GM12864 (cell line): ENCODE measurements at regions not wholly inside any gene's neighbourhood (a gene's known extent, or its start where the extent isn't known, plus 50 kb on each side); places are given as distances from the start of the nearest gene placed in this dataset.
"Not testable (repeated sequence)": the region's sequence is repeated elsewhere in the genome, so short reads cannot be mapped to it uniquely, and the experiment has no call there.

Source experiments
- DNase-seq: peaks from one replicate; pipeline ENCODE4 v3.0.0-alpha.2; 2011; ENCODE audit warnings: low read depth
- H3K4me3 ChIP-seq: 2 replicates; pipeline ENCODE4 v1.5.1; 2011; ENCODE audit warnings: mild to moderate bottlenecking, low read depth, low read length, control low read depth
- CTCF ChIP-seq: IDR thresholded peaks from 2 replicates; pipeline ENCODE4 v1.5.1; 2011; ENCODE audit warnings: low read depth, mild to moderate bottlenecking, moderate library complexity, low read length, control low read depth, inconsistent platforms; ENCODE audit errors: missing control alignments

- TF ChIP-seq CTCF = no peak
- no peak for DNase-seq
- H3K4me3 ChIP-seq = no peak overlapping the region
Measured at GRCh38 chr19:56894626-56895025, 54.1 kb upstream of the PEG3 start.

- DNase-seq = no peak
- no peak overlapping the region for H3K4me3 ChIP-seq
- no peak for TF ChIP-seq CTCF
Measured at GRCh38 chr19:56896095-56896494, 55.6 kb upstream of the PEG3 start.

- H3K4me3 ChIP-seq = no peak overlapping the region
- no peak for TF ChIP-seq CTCF
- DNase-seq = no peak
Measured at GRCh38 chr19:56899943-56900342, 59.4 kb upstream of the PEG3 start.

- no peak for TF ChIP-seq CTCF
- no peak for DNase-seq
- H3K4me3 ChIP-seq = no peak overlapping the region
Measured at GRCh38 chr19:56900573-56901097, 60.1 kb upstream of the PEG3 start.

GRCh38 chr19:56905631-56906150, 65.2 kb upstream of the PEG3 start:
- H3K4me3 ChIP-seq = no peak overlapping the region
- no peak for TF ChIP-seq CTCF

GRCh38 chr19:56912401-56913112, 72.0 kb upstream of the PEG3 start:
- no peak overlapping the region for H3K4me3 ChIP-seq
- TF ChIP-seq CTCF = no peak
- DNase-seq = no peak

More at GRCh38 chr19:56905631-56906150, 65.2 kb upstream of the PEG3 start:
- no peak for DNase-seq

- DNase-seq, H3K4me3 ChIP-seq: not testable (repeated sequence)
Measured at GRCh38 chr19:56913113-56913455, 72.6 kb upstream of the PEG3 start.
